Right lobe of liver (tissue), 6 donors: ENCODE measurements at regions not wholly inside any gene's neighbourhood (a gene's known extent, or its start where the extent isn't known, plus 50 kb on each side); places are given as distances from the start of the nearest gene placed in this dataset.

ENCODE experiments used
- ATAC-seq, 4 donors: fragments of 200-7000 bp; cut with Tn5 transposase; one replicate each; pipeline ENCODE4 v1.9.1; 2020; ENCODE audit warnings: mild to moderate bottlenecking in 4 of 4, moderate library complexity in 4 of 4
- DNase-seq, 3 donors: peaks; one replicate each; pipeline ENCODE4 v3.0.0-alpha.2; 2020
- H3K27ac ChIP-seq, 3 donors: fragments of 200-600 bp; one replicate each; pipeline ENCODE4 v1.8.0; 2022
- H3K27me3 ChIP-seq, 2 donors: fragments of 200-600 bp; one replicate each; pipeline ENCODE4 v1.8.0; 2022
- H3K36me3 ChIP-seq, 4 donors: fragments of 200-600 bp; sonication (generic) in 1 of 4; one replicate each; pipeline versions ENCODE4 v1.5.1 to v1.8.0; 2017 to 2022; ENCODE audit warnings: control low read depth in 1 of 4
- H3K4me1 ChIP-seq, 4 donors: fragments of 200-600 bp; sonication (generic) in 1 of 4; one replicate each; pipeline versions ENCODE4 v1.5.1 to v1.8.0; 2017 to 2022; ENCODE audit warnings: control low read depth in 1 of 4
- H3K4me3 ChIP-seq, 3 donors: fragments of 200-600 bp; one replicate each; pipeline ENCODE4 v1.8.0; 2022
- H3K9me3 ChIP-seq, 4 donors: fragments of 200-600 bp; sonication (generic) in 1 of 4; one replicate each; pipeline versions ENCODE4 v1.5.1 to v1.8.0; 2017 to 2022; ENCODE audit warnings: control low read depth in 1 of 4
- CTCF ChIP-seq, 4 donors: fragments of 200-600 bp in 3 of 4; fragments of 450-650 bp in 1 of 4; IDR thresholded peaks; one replicate each; pipeline versions ENCODE4 v1.5.1 to v1.8.0; 2016 to 2022; ENCODE audit warnings: antibody characterized with exemption in 4 of 4, mild to moderate bottlenecking in 2 of 4
- POLR2A ChIP-seq: fragments of 450-650 bp; IDR thresholded peaks from one replicate; pipeline ENCODE4 v1.6.1; 2017; ENCODE audit warnings: antibody characterized with exemption, mild to moderate bottlenecking
- WGBS: methylation state at CpG from one replicate; pipeline ENCODE4 v1.1.6; 2018; ENCODE audit warnings: low coverage, low lambda C conversion rate; ENCODE audit not compliant: insufficient coverage; ENCODE audit errors: missing lambda C conversion rate; 5-methylcytosine and 5-hydroxymethylcytosine counted together
- intact Hi-C, 2 donors: fragments of 100-400 bp; cut with DNase I; formaldehyde crosslinking; loops; one replicate each; pipeline versions ENCODE4 v1.11.2 to v1.14.1; 2022
- donor health status: DM: no; HTN: yes; CAD: no.
- donor health status: DM: no; HTN: no; CAD: no.
- donor health status: DM: no; HTN: no; CAD: no.
- donor health status: DM: no; HTN: yes; CAD: no.
- donor health status: DM: no; HTN: yes; CAD: no.

- DNase-seq (no peak), ATAC-seq (no peak)
- Histone ChIP-seq H3K27ac (no peak overlapping the region), H3K4me3 (no peak overlapping the region), H3K4me1 (no peaks in the 10 kb centered on the region), H3K36me3 (no peaks in the 10 kb centered on the region), H3K27me3 (no peaks in the 10 kb centered on the region), H3K9me3 (no peaks in the 10 kb centered on the region)
- intact Hi-C loops: no loop called here
- no peak for TF ChIP-seq POLR2A
- WGBS: 49% methylated on average over 4 of the region's 5 CpGs
Measured at GRCh38 chr6:113050979-113051378, 703.8 kb downstream of the RFPL4B start.

DNA sequence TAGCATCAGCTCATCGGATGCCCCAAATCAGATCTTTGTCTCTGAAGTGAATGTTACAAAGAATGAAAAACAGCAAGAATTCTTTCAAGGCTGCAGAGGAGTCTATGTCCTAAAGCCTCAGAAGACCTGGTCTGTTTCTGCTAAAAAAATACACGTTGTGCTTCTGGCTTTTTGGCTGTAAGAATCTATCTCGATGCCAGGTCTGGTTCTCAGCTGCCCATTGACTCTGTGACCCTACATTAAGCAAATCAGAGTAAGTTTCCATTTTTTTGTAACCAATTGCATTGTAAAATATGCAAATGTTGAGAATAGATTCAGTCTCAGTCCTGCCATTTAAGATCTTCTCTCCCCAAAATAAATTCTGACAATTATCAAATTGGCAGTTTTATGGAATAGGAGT is 705.4 kb downstream of the RFPL4B start:
- H3K27ac ChIP-seq: no peak overlapping the region
- H3K4me1 ChIP-seq: no peaks in the 10 kb centered on the region
- TF ChIP-seq POLR2A (no peak), CTCF (IDR thresholded peaks at IDR 0.05) (no peak)
- intact Hi-C loops: no loop called here
- H3K27me3 ChIP-seq: no peaks in the 10 kb centered on the region
- ATAC-seq (no peak), DNase-seq (no peak)
- 49% methylated on average over 3 of the region's 3 CpGs for WGBS
- no peak overlapping the region for H3K4me3 ChIP-seq
- no peaks in the 10 kb centered on the region for H3K36me3 ChIP-seq
- no peaks in the 10 kb centered on the region for H3K9me3 ChIP-seq

DNA sequence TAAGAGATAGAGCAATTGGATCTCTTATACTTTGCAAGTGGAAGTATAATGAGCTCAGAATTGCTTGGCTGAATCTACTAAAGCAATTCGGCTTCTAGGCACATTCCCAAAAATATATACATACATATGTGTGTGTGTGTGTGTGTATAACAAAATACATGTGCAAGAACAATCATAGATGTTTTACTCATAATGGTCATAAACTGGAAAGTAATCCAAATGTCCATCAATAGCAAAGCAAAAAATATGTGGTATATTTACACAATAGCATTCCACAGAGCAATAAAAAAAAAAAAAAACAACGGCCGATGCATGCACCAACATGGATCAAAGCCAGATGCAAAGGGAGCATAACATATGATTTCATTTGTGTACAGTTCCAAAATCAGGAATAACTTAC is 707.9 kb downstream of the RFPL4B start:
- intact Hi-C loops: no loop called here
- TF ChIP-seq POLR2A (no peak), CTCF (IDR thresholded peaks at IDR 0.05) (no peak)

DNA sequence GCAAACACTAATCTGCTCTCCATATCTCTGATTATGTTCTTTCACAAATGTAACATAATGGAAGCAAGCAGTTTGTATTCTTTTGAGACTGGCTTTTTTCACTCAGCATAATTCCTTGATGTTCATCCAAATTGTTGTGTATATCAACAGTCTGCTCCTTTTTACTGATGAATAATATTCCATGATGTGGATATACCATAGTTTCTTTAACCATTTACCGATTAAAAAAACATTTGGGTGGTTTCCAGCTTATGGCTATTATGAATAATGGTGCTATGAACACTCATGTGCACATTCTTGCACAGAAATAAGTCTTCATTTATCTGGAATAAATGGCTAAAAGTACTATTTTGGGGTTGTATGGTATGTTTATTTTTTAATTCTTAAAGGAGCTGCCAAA is 708.9 kb downstream of the RFPL4B start:
- H3K9me3 ChIP-seq: no peaks in the 10 kb centered on the region
- no peak for TF ChIP-seq CTCF (IDR thresholded peaks at IDR 0.05)
- no peak for TF ChIP-seq POLR2A
- no peaks in the 10 kb centered on the region for H3K4me1 ChIP-seq
- H3K27ac ChIP-seq: no peak overlapping the region
- WGBS: 4% methylated on average over 1 of the region's 1 CpG
- DNase-seq: no peak
- H3K4me3 ChIP-seq: no peak overlapping the region
- ATAC-seq: no peak
- no peaks in the 10 kb centered on the region for H3K36me3 ChIP-seq
- no peaks in the 10 kb centered on the region for H3K27me3 ChIP-seq
- intact Hi-C loops: no loop called here

More for the DNA sequence above, 707.9 kb downstream of the RFPL4B start:
- no peaks in the 10 kb centered on the region for H3K4me1 ChIP-seq
- ATAC-seq: no peak
- H3K36me3 ChIP-seq: no peaks in the 10 kb centered on the region
- H3K27ac ChIP-seq: no peak overlapping the region
- no peak for DNase-seq
- no peaks in the 10 kb centered on the region for H3K9me3 ChIP-seq
- no peaks in the 10 kb centered on the region for H3K27me3 ChIP-seq
- H3K4me3 ChIP-seq: no peak overlapping the region
- WGBS: 42% methylated on average over 3 of the region's 3 CpGs

- no peak for TF ChIP-seq POLR2A
- no peak for TF ChIP-seq CTCF (IDR thresholded peaks at IDR 0.05)
- no peaks in the 10 kb centered on the region for H3K4me1 ChIP-seq
- DNase-seq (no peak), ATAC-seq (no peak)
- intact Hi-C loops: no loop called here
- no peaks in the 10 kb centered on the region for H3K36me3 ChIP-seq
- H3K27ac ChIP-seq: no peak overlapping the region
- 20% methylated on average over 1 of the region's 1 CpG for WGBS
- H3K4me3 ChIP-seq: no peak overlapping the region
- no peaks in the 10 kb centered on the region for H3K9me3 ChIP-seq
- no peaks in the 10 kb centered on the region for H3K27me3 ChIP-seq
Measured at GRCh38 chr6:113057567-113058053, 710.5 kb downstream of the RFPL4B start.
